IMR-90 (cell line): ENCODE measurements at regions not wholly inside any gene's neighbourhood (a gene's known extent, or its start where the extent isn't known, plus 50 kb on each side); places are given as distances from the start of the nearest gene placed in this dataset.

Experiments
- ATAC-seq: fragments of 200-7000 bp; cut with Tn5 transposase; 2 replicates; pipeline ENCODE4 v1.9.1; 2020; ENCODE audit warnings: low read depth, mild to moderate bottlenecking, moderate library complexity
- BruUV-seq: library from RNA; stranded (reverse); fragments of 400-500 nt; replicated peaks from 2 replicates; lab custom pipeline; 2021; lab: Mats Ljungman, UMichigan
- CTCF ChIA-PET: fragments of 300-600 bp; formaldehyde crosslinking; extraction: SDS; loops from one replicate; lab custom pipeline; 2021; ENCODE audit warnings: antibody characterized with exemption; lab: Yijun Ruan, JAX
- POLR2A ChIA-PET: fragments of 300-600 bp; sonication (Branson Sonifier 250); formaldehyde crosslinking; loops from one replicate; lab custom pipeline; 2022; ENCODE audit warnings: antibody characterized with exemption; ENCODE audit not compliant: unreplicated experiment; lab: Charles Lee
- DNase-seq: peaks from one replicate; pipeline ENCODE4 v3.0.0; 2013
- H2AFZ ChIP-seq: replicated peaks from 2 replicates; pipeline ENCODE3; 2013; ENCODE audit warnings: low read length, mild to moderate bottlenecking; ENCODE audit not compliant: poor library complexity
- H2AK5ac ChIP-seq: 2 replicates; pipeline ENCODE4 v1.6.1; 2013; ENCODE audit warnings: low read depth, low read length, inconsistent platforms
- H2AK9ac ChIP-seq: replicated peaks from 2 replicates; pipeline ENCODE3; 2013; ENCODE audit warnings: mild to moderate bottlenecking, low read depth, low read length, moderate library complexity; ENCODE audit not compliant: poor library complexity
- H2BK120ac ChIP-seq: 2 replicates; pipeline ENCODE4 v1.6.1; 2013; ENCODE audit warnings: low read depth, low read length, inconsistent platforms
- H2BK15ac ChIP-seq: 3 replicates; pipeline ENCODE4 v1.6.1; 2013; ENCODE audit warnings: low read depth, low read length, inconsistent platforms
- H2BK20ac ChIP-seq: 2 replicates; pipeline ENCODE4 v1.6.1; 2013; ENCODE audit warnings: low read depth, mild to moderate bottlenecking, inconsistent platforms, low read length, moderate library complexity
- H2BK5ac ChIP-seq: 2 replicates; pipeline ENCODE4 v1.6.1; 2013; ENCODE audit warnings: mild to moderate bottlenecking, low read depth, low read length, inconsistent platforms; ENCODE audit not compliant: poor library complexity, severe bottlenecking
- H3K14ac ChIP-seq: replicated peaks from 2 replicates; pipeline ENCODE4 v1.6.1; 2013; ENCODE audit warnings: low read depth, low read length, inconsistent platforms
- H3K18ac ChIP-seq: 2 replicates; pipeline ENCODE4 v1.6.1; 2013; ENCODE audit warnings: low read depth, low read length, control low read depth
- H3K23ac ChIP-seq: 2 replicates; pipeline ENCODE4 v1.6.1; 2013; ENCODE audit warnings: low read depth, low read length, inconsistent platforms
- H3K27ac ChIP-seq: 2 replicates; pipeline ENCODE4 v1.5.1; 2013; ENCODE audit warnings: mild to moderate bottlenecking, control low read depth, low read length; ENCODE audit not compliant: insufficient read depth
- H3K27me3 ChIP-seq: 2 replicates; pipeline ENCODE4 v1.6.1; 2013; ENCODE audit warnings: low read length; ENCODE audit not compliant: control insufficient read depth, insufficient read depth
- H3K36me3 ChIP-seq: 2 replicates; pipeline ENCODE4 v1.6.1; 2013; ENCODE audit warnings: low read length, mixed read lengths; ENCODE audit not compliant: control insufficient read depth, insufficient read depth
- H3K4ac ChIP-seq: 2 replicates; pipeline ENCODE4 v1.6.1; 2013; ENCODE audit warnings: low read depth, low read length, inconsistent platforms
- H3K4me1 ChIP-seq: 2 replicates; pipeline ENCODE4 v1.6.1; 2013; ENCODE audit warnings: low read length, mixed read lengths; ENCODE audit not compliant: control insufficient read depth, insufficient read depth
- H3K4me2 ChIP-seq: 2 replicates; pipeline ENCODE4 v1.6.1; 2013; ENCODE audit warnings: low read depth, mild to moderate bottlenecking, control low read depth, low read length, moderate library complexity
- H3K4me3 ChIP-seq: 2 replicates; pipeline ENCODE4 v1.5.1; 2013; ENCODE audit warnings: low read depth, mild to moderate bottlenecking, control low read depth, low read length, moderate library complexity; ENCODE audit not compliant: insufficient read depth
- H3K56ac ChIP-seq: 2 replicates; pipeline ENCODE4 v1.6.1; 2013; ENCODE audit warnings: low read length, inconsistent platforms; ENCODE audit not compliant: insufficient read depth; ENCODE audit errors: extremely low read depth
- H3K79me1 ChIP-seq, 2 experiments: 2 replicates each; pipeline ENCODE4 v1.6.1; 2013; ENCODE audit warnings: low read length in 2 of 2, inconsistent platforms in 1 of 2, low read depth in 1 of 2
- H3K9ac ChIP-seq: 2 replicates; pipeline ENCODE4 v1.6.1; 2013; ENCODE audit warnings: low read depth, low read length, control low read depth
- H3K9me1 ChIP-seq: 2 replicates; pipeline ENCODE4 v1.6.1; 2013; ENCODE audit warnings: low read length, inconsistent platforms; ENCODE audit not compliant: insufficient read depth
- H3K9me3 ChIP-seq: 2 replicates; pipeline ENCODE4 v1.6.1; 2013; ENCODE audit warnings: low read length; ENCODE audit not compliant: control insufficient read depth, insufficient read depth
- H4K20me1 ChIP-seq: 2 replicates; pipeline ENCODE4 v1.6.1; 2013; ENCODE audit warnings: low read length, inconsistent platforms; ENCODE audit not compliant: insufficient read depth
- H4K5ac ChIP-seq: 2 replicates; pipeline ENCODE4 v1.6.1; 2013; ENCODE audit warnings: mild to moderate bottlenecking, low read depth, low read length, control low read depth
- H4K8ac ChIP-seq, 2 experiments: 2 replicates each; pipeline ENCODE4 v1.6.1; 2013; ENCODE audit warnings: low read depth in 2 of 2, low read length in 2 of 2, control low read depth in 1 of 2, inconsistent platforms in 1 of 2
- H4K91ac ChIP-seq: 2 replicates; pipeline ENCODE4 v1.6.1; 2013; ENCODE audit warnings: low read depth, low read length, inconsistent platforms; ENCODE audit not compliant: insufficient read depth
- CEBPB ChIP-seq: IDR thresholded peaks from 2 replicates; pipeline ENCODE4 v1.6.1; 2012; ENCODE audit warnings: low read depth, low read length, improper control_type of control experiment
- FOS ChIP-seq: fragments of 150-350 bp; IDR thresholded peaks from 2 replicates; pipeline ENCODE4 v1.6.1; 2016; ENCODE audit warnings: low read depth, low read length
- MAFK ChIP-seq: IDR thresholded peaks from 2 replicates; pipeline ENCODE4 v1.6.1; 2012; ENCODE audit warnings: low read depth, low read length, improper control_type of control experiment
- POLR2A ChIP-seq: IDR thresholded peaks from 2 replicates; pipeline ENCODE4 v1.6.1; 2012; ENCODE audit warnings: mild to moderate bottlenecking, low read depth, low read length
- RCOR1 ChIP-seq: IDR thresholded peaks from 2 replicates; pipeline ENCODE4 v1.6.1; 2012; ENCODE audit warnings: mild to moderate bottlenecking, low read length, improper control_type of control experiment; ENCODE audit not compliant: insufficient replicate concordance
- WGBS, 2 experiments: methylation state at CpG; one replicate each; pipeline versions ENCODE4 v1.1.5 to v1.1.7; 2013; ENCODE audit warnings: missing lambda C conversion rate in 2 of 2; ENCODE audit not compliant: insufficient read length in 1 of 2; ENCODE audit errors: extremely low coverage in 2 of 2; 5-methylcytosine and 5-hydroxymethylcytosine counted together
- dilution Hi-C: fragments of 300-500 bp; cut with HindIII; formaldehyde crosslinking; loops from one replicate; pipeline ENCODE4 v1.14.3; 2018; ENCODE audit warnings: low sequenced_read_pairs; ENCODE audit not compliant: unreplicated experiment
- in situ Hi-C: fragments of 300-500 bp; cut with MboI; formaldehyde crosslinking; loops from 3 replicates; pipeline ENCODE4 v1.14.3; 2019; ENCODE audit warnings: low sequenced_read_pairs, inconsistent platforms, mixed read lengths
- intact Hi-C: fragments of 100-400 bp; cut with micrococcal nuclease; formaldehyde crosslinking; loops from 2 replicates; pipeline ENCODE4 v1.10.0; 2022
- TF ChIP-seq, protein P1 (sequence below): fragments of 150-350 bp; IDR thresholded peaks from 2 replicates; pipeline ENCODE4 v1.6.1; 2017; ENCODE audit warnings: mild to moderate bottlenecking, antibody characterized with exemption, low read length, low read depth

DNA sequence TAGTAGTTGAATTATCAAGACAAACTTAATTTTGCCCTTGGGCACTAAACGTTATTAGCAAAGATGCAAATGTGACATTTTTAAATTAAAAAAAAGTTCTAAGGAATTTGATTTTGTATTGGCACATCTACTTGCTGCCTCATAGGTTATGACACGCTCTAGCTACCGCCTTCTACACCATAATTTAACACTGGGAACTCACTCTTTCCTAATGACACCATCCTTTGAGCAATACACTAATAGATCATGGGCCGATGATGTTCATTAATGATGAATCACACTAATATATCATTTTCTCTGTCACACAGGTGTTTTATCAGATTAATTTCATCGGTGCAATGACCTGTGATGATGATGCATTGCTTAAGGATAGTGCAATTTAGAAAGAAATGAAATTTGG is 528.8 kb upstream of the PCDH9 start:
- H4K20me1 ChIP-seq: no peaks in the 10 kb centered on the region
- H3K18ac ChIP-seq: no peak overlapping the region
- no peak overlapping the region for H3K4me3 ChIP-seq
- H2BK15ac ChIP-seq: no peak overlapping the region
- H3K4me2 ChIP-seq: no peak overlapping the region
- WGBS, 2 experiments: no CpG with 5 or more reads among the region's 5 CpGs
- no peak overlapping the region for H4K5ac ChIP-seq
- no peak overlapping the region for H3K27ac ChIP-seq
- no peak overlapping the region for H3K4ac ChIP-seq
- ChIA-PET CTCF (no interaction called here), POLR2A (no interaction called here)
- in situ Hi-C loops: no loop called here
- no peak overlapping the region for H3K56ac ChIP-seq
- H3K27me3 ChIP-seq: no peaks in the 10 kb centered on the region
- intact Hi-C loops: no loop called here
- H2AK9ac ChIP-seq: no peak overlapping the region
- BruUV-seq: no TSS peak
- dilution Hi-C loops: no loop called here
- no peak for DNase-seq
- no peak overlapping the region for H2BK120ac ChIP-seq
- H3K14ac ChIP-seq: no peak overlapping the region
- H3K23ac ChIP-seq: no peak overlapping the region
- no peak overlapping the region for H2BK5ac ChIP-seq
- ATAC-seq: no peak
- no peak for TF ChIP-seq MAFK
- TF ChIP-seq, protein P1, sequence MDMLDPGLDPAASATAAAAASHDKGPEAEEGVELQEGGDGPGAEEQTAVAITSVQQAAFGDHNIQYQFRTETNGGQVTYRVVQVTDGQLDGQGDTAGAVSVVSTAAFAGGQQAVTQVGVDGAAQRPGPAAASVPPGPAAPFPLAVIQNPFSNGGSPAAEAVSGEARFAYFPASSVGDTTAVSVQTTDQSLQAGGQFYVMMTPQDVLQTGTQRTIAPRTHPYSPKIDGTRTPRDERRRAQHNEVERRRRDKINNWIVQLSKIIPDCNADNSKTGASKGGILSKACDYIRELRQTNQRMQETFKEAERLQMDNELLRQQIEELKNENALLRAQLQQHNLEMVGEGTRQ: no peak
- no peak for TF ChIP-seq CEBPB
- no peak for TF ChIP-seq FOS
- TF ChIP-seq POLR2A: no peak
- no peak for TF ChIP-seq RCOR1
- no peak overlapping the region for H4K91ac ChIP-seq
- H3K4me1 ChIP-seq: no peaks in the 10 kb centered on the region
- H4K8ac ChIP-seq: no peak overlapping the region
- no peak overlapping the region for H2AK5ac ChIP-seq
- H3K9ac ChIP-seq: no peak overlapping the region
- no peaks in the 10 kb centered on the region for H3K9me1 ChIP-seq
- H2BK20ac ChIP-seq: no peak overlapping the region
- H2AFZ ChIP-seq: no peak overlapping the region
- 0 out of 2 replicates have a peak, but pooled peaks cover 3% of the 10 kb centered on the region for H3K9me3 ChIP-seq
- no peaks in the 10 kb centered on the region for H3K36me3 ChIP-seq
- H3K79me1 ChIP-seq: no peaks in the 10 kb centered on the region
